OCI-LY7 (cell line): ENCODE measurements at regions not wholly inside any gene's neighbourhood (a gene's known extent, or its start where the extent isn't known, plus 50 kb on each side); places are given as distances from the start of the nearest gene placed in this dataset.

Experiments used
- BruUV-seq: library from RNA; stranded (reverse); fragments of 400-500 nt; replicated peaks from 2 replicates; lab custom pipeline; 2021; lab: Mats Ljungman, UMichigan
- CTCF ChIA-PET: fragments of 300-600 bp; sonication (Branson Sonifier 250); formaldehyde crosslinking; loops from one replicate; lab custom pipeline; 2022; ENCODE audit warnings: antibody characterized with exemption; ENCODE audit not compliant: unreplicated experiment; lab: Charles Lee
- POLR2A ChIA-PET: fragments of 300-600 bp; sonication (Branson Sonifier 250); formaldehyde crosslinking; loops from one replicate; lab custom pipeline; 2022; ENCODE audit warnings: antibody characterized with exemption; lab: Charles Lee
- DNase-seq: peaks from one replicate; pipeline ENCODE4 v3.0.0-alpha.2; 2015; ENCODE audit warnings: low spot score
- H2AFZ ChIP-seq: fragments of 200-600 bp; sonication (generic), shearing (Covaris generic); 2 replicates; pipeline ENCODE4 v1.6.1; 2014; ENCODE audit warnings: mild to moderate bottlenecking, antibody characterized with exemption, low read length, moderate library complexity
- H3K27ac ChIP-seq: fragments of 200-600 bp; sonication (generic); 2 replicates; pipeline ENCODE4 v1.5.1; 2014; ENCODE audit warnings: mixed run types, low read depth, mild to moderate bottlenecking, moderate library complexity, low read length, inconsistent platforms; ENCODE audit not compliant: poor library complexity, severe bottlenecking
- H3K36me3 ChIP-seq: fragments of 200-600 bp; sonication (generic); 2 replicates; pipeline ENCODE4 v1.6.1; 2014; ENCODE audit warnings: mild to moderate bottlenecking, antibody characterized with exemption, low read length, moderate library complexity, mixed read lengths; ENCODE audit not compliant: insufficient read depth
- H3K4me1 ChIP-seq: fragments of 200-600 bp; sonication (generic); 2 replicates; pipeline ENCODE4 v1.5.1; 2014; ENCODE audit warnings: mild to moderate bottlenecking, low read length; ENCODE audit not compliant: insufficient read depth, poor library complexity, severe bottlenecking
- H3K4me2 ChIP-seq: fragments of 200-600 bp; sonication (generic); 2 replicates; pipeline ENCODE4 v1.6.1; 2014; ENCODE audit warnings: mild to moderate bottlenecking, low read length
- H3K4me3 ChIP-seq: fragments of 200-600 bp; sonication (generic); 2 replicates; pipeline ENCODE4 v1.5.1; 2014; ENCODE audit warnings: mild to moderate bottlenecking, low read depth, low read length; ENCODE audit not compliant: poor library complexity, severe bottlenecking
- H3K79me2 ChIP-seq: fragments of 200-600 bp; sonication (generic); 2 replicates; pipeline ENCODE4 v1.6.1; 2016; ENCODE audit warnings: low read depth, mild to moderate bottlenecking, low read length, moderate library complexity, mixed read lengths; ENCODE audit not compliant: insufficient read depth
- H3K9me2 ChIP-seq: fragments of 200-600 bp; sonication (generic); 2 replicates; pipeline ENCODE4 v1.6.1; 2016; ENCODE audit warnings: mild to moderate bottlenecking, low read length, mixed read lengths; ENCODE audit not compliant: insufficient read depth
- H3K9me3 ChIP-seq: fragments of 200-600 bp; sonication (generic); 2 replicates; pipeline ENCODE4 v1.6.1; 2014; ENCODE audit warnings: mild to moderate bottlenecking, mixed run types, low read length, mixed read lengths
- H4K20me1 ChIP-seq: fragments of 200-600 bp; sonication (generic); 2 replicates; pipeline ENCODE4 v1.6.1; 2014; ENCODE audit warnings: mild to moderate bottlenecking, antibody characterized with exemption, low read length, moderate library complexity, mixed read lengths; ENCODE audit not compliant: insufficient read depth
- CTCF ChIP-seq: fragments of 200-600 bp; sonication (generic); conservative IDR thresholded peaks from 2 replicates; pipeline ENCODE4 v1.5.1; 2014; ENCODE audit warnings: mild to moderate bottlenecking, antibody characterized with exemption, low read length, moderate library complexity, mixed read lengths
- EZH2phosphoT487 ChIP-seq: fragments of 200-600 bp; sonication (generic); IDR thresholded peaks from 2 replicates; pipeline ENCODE4 v1.6.1; 2018; ENCODE audit warnings: low read depth, borderline replicate concordance, mild to moderate bottlenecking, mixed run types, antibody characterized with exemption, low read length, moderate library complexity, mixed read lengths
- intact Hi-C: fragments of 100-400 bp; cut with micrococcal nuclease; formaldehyde crosslinking; loops from one replicate; pipeline ENCODE4 v1.10.0; 2022; ENCODE audit not compliant: unreplicated experiment

- POLR2A ChIA-PET = no interaction called here
- H3K4me2 ChIP-seq = no peak overlapping the region
- H3K9me3 ChIP-seq = no peaks in the 10 kb centered on the region
- CTCF ChIA-PET = no interaction called here
- no peak overlapping the region for H2AFZ ChIP-seq
- H3K79me2 ChIP-seq = no peaks in the 10 kb centered on the region
- H3K36me3 ChIP-seq = no peaks in the 10 kb centered on the region
- no TSS peak for BruUV-seq
- no peak for DNase-seq
- H4K20me1 ChIP-seq = no peaks in the 10 kb centered on the region
- no peak overlapping the region for H3K27ac ChIP-seq
- intact Hi-C loops = no loop called here
- no peaks in the 10 kb centered on the region for H3K4me1 ChIP-seq
- H3K4me3 ChIP-seq = no peak overlapping the region
- H3K9me2 ChIP-seq = no peaks in the 10 kb centered on the region
- TF ChIP-seq CTCF = no peak
- no peak for TF ChIP-seq EZH2phosphoT487
Observed at GRCh38 chr10:63899673-63900300, 378.6 kb downstream of the REEP3 start.

- ChIA-PET CTCF (no interaction called here), POLR2A (no interaction called here)
- no peak for TF ChIP-seq EZH2phosphoT487
- TF ChIP-seq CTCF = peak; percentile 66
- Histone ChIP-seq H3K9me3 (no peaks in the 10 kb centered on the region), H3K79me2 (no peaks in the 10 kb centered on the region), H3K9me2 (no peaks in the 10 kb centered on the region), H3K4me1 (no peaks in the 10 kb centered on the region), H3K36me3 (no peaks in the 10 kb centered on the region), H2AFZ (no peak overlapping the region), H3K4me2 (no peak overlapping the region), H4K20me1 (no peaks in the 10 kb centered on the region), H3K4me3 (no peak overlapping the region), H3K27ac (no peak overlapping the region)
- BruUV-seq = no TSS peak
- peak; percentile 2 for DNase-seq
- intact Hi-C loops = no loop called here
Observed at GRCh38 chr10:63901228-63901627, 380.0 kb downstream of the REEP3 start.

GRCh38 chr10:63901881-63902280 lies 380.7 kb downstream of the REEP3 start:
- no peaks in the 10 kb centered on the region for H4K20me1 ChIP-seq
- no TSS peak for BruUV-seq
- TF ChIP-seq EZH2phosphoT487 (no peak), CTCF (no peak)
- H3K36me3 ChIP-seq = no peaks in the 10 kb centered on the region
- H3K4me2 ChIP-seq = no peak overlapping the region
- H3K27ac ChIP-seq = no peak overlapping the region
- no peaks in the 10 kb centered on the region for H3K9me2 ChIP-seq
- no peaks in the 10 kb centered on the region for H3K9me3 ChIP-seq
- H3K4me1 ChIP-seq = no peaks in the 10 kb centered on the region
- DNase-seq = no peak
- no peak overlapping the region for H2AFZ ChIP-seq
- H3K79me2 ChIP-seq = no peaks in the 10 kb centered on the region
- POLR2A ChIA-PET = no interaction called here
- CTCF ChIA-PET = no interaction called here
- H3K4me3 ChIP-seq = no peak overlapping the region
- intact Hi-C loops = no loop called here
